DOHH2 (cell line): ENCODE measurements at regions not wholly inside any gene's neighbourhood (a gene's known extent, or its start where the extent isn't known, plus 50 kb on each side); places are given as distances from the start of the nearest gene placed in this dataset.

Experiments used
- EZH2phosphoT487 ChIP-seq: fragments of 200-600 bp; sonication (generic); IDR thresholded peaks from 2 replicates; pipeline ENCODE4 v1.6.1; 2017; ENCODE audit warnings: borderline replicate concordance, mild to moderate bottlenecking, antibody characterized with exemption, low read length, moderate library complexity, mixed read lengths
- TF ChIP-seq, protein P1 (sequence below): fragments of 200-600 bp; sonication (generic); IDR thresholded peaks from one replicate; pipeline ENCODE4 v1.5.1; 2014; ENCODE audit warnings: antibody characterized with exemption, mild to moderate bottlenecking, low read depth, low read length; ENCODE audit not compliant: poor library complexity, severe bottlenecking

- TF ChIP-seq, protein P1, sequence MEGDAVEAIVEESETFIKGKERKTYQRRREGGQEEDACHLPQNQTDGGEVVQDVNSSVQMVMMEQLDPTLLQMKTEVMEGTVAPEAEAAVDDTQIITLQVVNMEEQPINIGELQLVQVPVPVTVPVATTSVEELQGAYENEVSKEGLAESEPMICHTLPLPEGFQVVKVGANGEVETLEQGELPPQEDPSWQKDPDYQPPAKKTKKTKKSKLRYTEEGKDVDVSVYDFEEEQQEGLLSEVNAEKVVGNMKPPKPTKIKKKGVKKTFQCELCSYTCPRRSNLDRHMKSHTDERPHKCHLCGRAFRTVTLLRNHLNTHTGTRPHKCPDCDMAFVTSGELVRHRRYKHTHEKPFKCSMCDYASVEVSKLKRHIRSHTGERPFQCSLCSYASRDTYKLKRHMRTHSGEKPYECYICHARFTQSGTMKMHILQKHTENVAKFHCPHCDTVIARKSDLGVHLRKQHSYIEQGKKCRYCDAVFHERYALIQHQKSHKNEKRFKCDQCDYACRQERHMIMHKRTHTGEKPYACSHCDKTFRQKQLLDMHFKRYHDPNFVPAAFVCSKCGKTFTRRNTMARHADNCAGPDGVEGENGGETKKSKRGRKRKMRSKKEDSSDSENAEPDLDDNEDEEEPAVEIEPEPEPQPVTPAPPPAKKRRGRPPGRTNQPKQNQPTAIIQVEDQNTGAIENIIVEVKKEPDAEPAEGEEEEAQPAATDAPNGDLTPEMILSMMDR: no peak
- no peak for TF ChIP-seq EZH2phosphoT487
These were observed 124.2 kb upstream of the TSPAN8 start for GRCh38 chr12:71282020-71282419.
